ENCODE measurements at regions not wholly inside any gene's neighbourhood (a gene's known extent, or its start where the extent isn't known, plus 50 kb on each side); places are given as distances from the start of the nearest gene placed in this dataset.
"Not testable (repeated sequence)": the region's sequence is repeated elsewhere in the genome, so short reads cannot be mapped to it uniquely, and the experiment has no call there.

- peaks cover 13 to 22% of the 10 kb centered on the region in 2 donors for H3K9me3 Mint-ChIP-seq
- H3K27me3 Mint-ChIP-seq; H3K4me3 Mint-ChIP-seq; H3K36me3 Mint-ChIP-seq (ENCODE audit: insufficient read depth); H3K27ac Mint-ChIP-seq; H3K4me1 Mint-ChIP-seq (ENCODE audit: low read depth in 2 of 2); DNase-seq; ATAC-seq (replicated peaks): not testable (repeated sequence)
Observed at GRCh38 chr7:68082066-68082960, 1085.7 kb downstream of the TYW1 start.

DNA sequence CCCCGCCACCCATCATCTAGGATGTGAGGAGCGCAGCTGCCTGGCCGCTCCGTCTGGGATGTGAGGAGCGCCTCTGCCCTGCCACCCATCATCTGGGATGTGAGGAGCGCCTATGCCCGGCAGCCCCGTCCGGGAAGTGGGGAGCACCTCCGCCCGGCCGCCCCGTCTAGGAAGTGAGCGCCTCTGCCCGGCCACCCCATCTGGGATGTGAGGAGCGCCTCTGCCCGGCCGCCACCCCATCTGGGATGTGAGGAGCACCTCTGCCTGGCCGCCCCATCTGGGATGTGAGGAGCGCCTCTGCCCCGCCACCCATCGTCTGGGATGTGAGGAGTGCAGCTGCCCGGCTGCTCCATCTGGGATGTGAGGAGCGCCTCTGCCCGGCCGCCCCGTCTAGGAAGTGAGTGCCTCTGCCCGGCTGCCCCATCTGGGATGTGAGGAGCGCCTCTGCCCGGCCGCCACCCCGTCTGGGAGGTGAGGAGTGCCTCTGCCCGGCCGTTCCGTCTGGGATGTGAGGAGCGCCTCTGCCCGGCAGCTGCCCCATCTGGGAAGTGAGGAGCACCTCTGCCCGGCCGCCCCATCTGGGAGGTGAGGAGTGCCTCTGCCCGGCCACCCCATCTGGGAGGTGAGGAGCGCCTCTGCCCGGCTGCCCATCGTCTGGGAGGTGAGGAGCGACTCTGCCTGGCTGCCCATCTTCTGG is 1086.5 kb downstream of the TYW1 start:
- peaks cover 13 to 22% of the 10 kb centered on the region in 2 donors for H3K9me3 Mint-ChIP-seq
- H3K4me1 Mint-ChIP-seq (ENCODE audit: low read depth in 2 of 2); ATAC-seq (replicated peaks); H3K4me3 Mint-ChIP-seq; DNase-seq; H3K36me3 Mint-ChIP-seq (ENCODE audit: insufficient read depth); H3K27me3 Mint-ChIP-seq; H3K27ac Mint-ChIP-seq: not testable (repeated sequence)

GRCh38 chr7:68087401-68087800 is 1090.8 kb downstream of the TYW1 start:
- DNase-seq (no peak), ATAC-seq (replicated peaks) (no peak)
- no peaks in the 10 kb centered on the region for H3K36me3 Mint-ChIP-seq (ENCODE audit: insufficient read depth)
- H3K4me3 Mint-ChIP-seq = no peak overlapping the region
- H3K9me3 Mint-ChIP-seq = peaks cover 9 to 14% of the 10 kb centered on the region in 2 donors
- no peaks in the 10 kb centered on the region for H3K4me1 Mint-ChIP-seq (ENCODE audit: low read depth in 2 of 2)
- no peak overlapping the region for H3K27ac Mint-ChIP-seq
- no peaks in the 10 kb centered on the region for H3K27me3 Mint-ChIP-seq

GRCh38 chr7:68088879-68089278 is 1092.2 kb downstream of the TYW1 start:
- no peaks in the 10 kb centered on the region for H3K4me1 Mint-ChIP-seq (ENCODE audit: low read depth in 2 of 2)
- no peaks in the 10 kb centered on the region for H3K36me3 Mint-ChIP-seq (ENCODE audit: insufficient read depth)
- peaks cover 11 to 14% of the 10 kb centered on the region in 2 donors for H3K9me3 Mint-ChIP-seq
- no peak for DNase-seq
- H3K27ac Mint-ChIP-seq = no peak overlapping the region
- no peak for ATAC-seq (replicated peaks)
- no peak overlapping the region for H3K4me3 Mint-ChIP-seq
- no peaks in the 10 kb centered on the region for H3K27me3 Mint-ChIP-seq

DNA sequence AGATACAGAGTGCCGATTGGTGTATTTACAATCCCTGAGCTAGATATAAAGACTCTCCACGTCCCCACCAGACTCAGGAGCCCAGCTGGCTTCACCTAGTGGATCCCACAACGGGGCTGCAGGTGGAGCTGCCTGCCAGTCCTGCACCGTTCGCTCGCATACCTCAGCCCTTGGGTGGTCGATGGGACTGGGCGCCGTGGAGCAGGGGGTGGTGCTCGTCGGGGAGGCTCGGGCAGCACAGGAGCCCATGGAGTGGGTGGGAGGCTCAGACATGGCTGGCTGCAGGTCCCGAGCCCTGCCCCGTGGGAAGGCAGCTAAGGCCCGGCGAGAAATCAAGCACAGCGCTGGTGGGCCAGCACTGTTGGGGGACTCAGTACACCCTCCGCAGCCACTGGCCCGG is 1093.6 kb downstream of the TYW1 start:
- not testable (repeated sequence) for H3K27me3 Mint-ChIP-seq; H3K27ac Mint-ChIP-seq; H3K4me1 Mint-ChIP-seq (ENCODE audit: low read depth in 2 of 2); H3K36me3 Mint-ChIP-seq (ENCODE audit: insufficient read depth); H3K4me3 Mint-ChIP-seq; ATAC-seq (replicated peaks); DNase-seq
- H3K9me3 Mint-ChIP-seq = peaks cover 11 to 13% of the 10 kb centered on the region in 2 donors

DNA sequence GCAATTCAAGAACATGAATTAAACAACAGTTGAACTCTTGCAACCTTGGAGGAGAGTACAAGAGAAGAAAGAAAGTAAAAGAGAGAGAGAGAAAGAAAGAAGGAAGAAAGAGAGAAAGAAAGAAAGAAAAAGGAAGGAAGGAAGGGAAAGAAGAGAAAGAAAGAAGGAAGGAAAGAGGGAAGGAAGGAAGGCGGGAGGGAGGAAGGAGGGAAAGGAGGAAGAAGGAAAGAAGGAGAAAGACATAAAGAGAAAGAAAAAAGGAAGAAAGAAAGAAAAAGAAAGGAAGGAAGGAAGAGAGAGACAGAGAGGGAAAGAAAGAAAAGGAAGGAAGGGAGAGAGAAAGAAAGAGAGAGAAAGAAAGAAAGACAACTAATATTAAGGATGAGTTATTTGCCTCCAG is 1106.7 kb downstream of the TYW1 start:
- Mint-ChIP-seq H3K9me3 (peaks cover 0 to 12% of the 10 kb centered on the region in 2 donors), H3K36me3 (ENCODE audit: insufficient read depth) (no peaks in the 10 kb centered on the region), H3K27ac (no peak overlapping the region), H3K4me1 (ENCODE audit: low read depth in 2 of 2) (no peaks in the 10 kb centered on the region), H3K4me3 (no peak overlapping the region), H3K27me3 (no peaks in the 10 kb centered on the region)
- no peak for ATAC-seq (replicated peaks)
- no peak for DNase-seq

DNA sequence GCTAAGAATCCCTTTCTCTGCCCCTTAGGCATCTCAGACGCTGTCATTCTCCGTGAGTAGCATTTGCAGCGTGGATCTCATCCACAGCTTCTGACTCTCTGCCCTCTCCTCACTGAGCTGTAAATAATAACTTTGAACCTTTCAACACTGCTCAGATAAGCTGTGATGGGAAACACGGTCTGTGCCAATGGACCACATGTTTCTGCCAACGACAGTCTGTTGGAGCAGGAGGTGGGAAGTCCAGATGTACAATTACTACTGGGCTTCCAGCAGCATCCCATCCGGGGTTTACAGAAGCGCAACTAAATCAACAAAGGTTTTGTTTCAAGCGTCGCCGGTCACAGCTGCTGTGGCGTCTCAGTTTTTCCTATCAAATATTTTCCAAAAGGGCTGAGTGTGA is 1110.6 kb downstream of the TYW1 start:
- Mint-ChIP-seq H3K27me3 (no peaks in the 10 kb centered on the region), H3K4me1 (ENCODE audit: low read depth in 2 of 2) (no peaks in the 10 kb centered on the region), H3K36me3 (ENCODE audit: insufficient read depth) (peaks cover 3% of the 10 kb centered on the region), H3K4me3 (no peak overlapping the region), H3K27ac (no peak overlapping the region), H3K9me3 (peaks cover 10 to 15% of the 10 kb centered on the region in 2 donors)
- DNase-seq (no peak), ATAC-seq (replicated peaks) (no peak)

DNA sequence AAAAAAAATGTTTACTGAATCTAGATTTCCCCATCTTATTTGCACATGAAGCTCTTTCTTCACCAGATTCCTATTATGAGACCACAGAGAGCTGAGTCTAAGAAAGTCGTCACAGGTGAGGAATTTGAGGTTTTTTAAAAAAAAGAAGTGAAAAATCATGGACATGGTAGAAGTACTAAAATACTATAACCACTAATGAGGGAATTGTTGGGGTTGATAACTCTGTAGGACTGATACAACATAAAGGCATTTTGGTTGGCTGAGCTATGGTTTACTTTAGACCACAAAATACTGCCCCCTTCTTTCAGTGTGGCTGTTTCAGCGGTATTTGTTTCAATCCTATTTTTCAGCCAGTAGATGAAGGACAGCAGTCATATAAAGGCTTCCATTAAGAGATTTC is 1111.3 kb downstream of the TYW1 start:
- ATAC-seq (replicated peaks) = no peak
- no peaks in the 10 kb centered on the region for H3K27me3 Mint-ChIP-seq
- no peak for DNase-seq
- peaks cover 13 to 15% of the 10 kb centered on the region in 2 donors for H3K9me3 Mint-ChIP-seq
- H3K27ac Mint-ChIP-seq = no peak overlapping the region
- H3K4me3 Mint-ChIP-seq = no peak overlapping the region
- no peaks in the 10 kb centered on the region for H3K4me1 Mint-ChIP-seq (ENCODE audit: low read depth in 2 of 2)
- peaks cover 3% of the 10 kb centered on the region for H3K36me3 Mint-ChIP-seq (ENCODE audit: insufficient read depth)

DNA sequence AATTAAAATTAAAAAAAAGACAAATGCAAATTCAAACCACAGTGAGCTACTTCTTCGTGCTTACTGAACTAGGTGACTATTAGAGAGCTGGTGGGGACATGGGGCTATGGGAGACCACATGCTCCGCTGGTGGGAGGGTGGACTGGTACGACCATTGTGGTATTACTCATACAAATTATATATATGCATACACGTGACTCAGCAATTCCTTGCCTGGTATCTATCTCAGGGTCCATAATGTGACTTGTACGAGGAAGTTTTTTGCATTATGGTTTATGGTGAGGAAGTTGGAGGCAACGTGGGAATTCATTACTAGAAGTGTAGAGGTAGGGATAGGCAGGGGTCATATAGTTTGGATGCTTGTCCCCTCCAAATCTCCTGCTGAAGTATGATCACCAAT is 1112.7 kb downstream of the TYW1 start:
- Mint-ChIP-seq H3K4me1 (ENCODE audit: low read depth in 2 of 2) (no peaks in the 10 kb centered on the region), H3K36me3 (ENCODE audit: insufficient read depth) (peaks cover 3% of the 10 kb centered on the region), H3K4me3 (no peak overlapping the region), H3K9me3 (peaks cover 9 to 15% of the 10 kb centered on the region in 2 donors), H3K27me3 (no peaks in the 10 kb centered on the region), H3K27ac (no peak overlapping the region)
- DNase-seq (no peak), ATAC-seq (replicated peaks) (no peak)

GRCh38 chr7:68119411-68119810 is 1122.8 kb downstream of the TYW1 start:
- DNase-seq (no peak), ATAC-seq (replicated peaks) (no peak)
- H3K27ac Mint-ChIP-seq = no peak overlapping the region
- H3K27me3 Mint-ChIP-seq = no peaks in the 10 kb centered on the region
- no peaks in the 10 kb centered on the region for H3K36me3 Mint-ChIP-seq (ENCODE audit: insufficient read depth)
- no peak overlapping the region for H3K4me3 Mint-ChIP-seq
- H3K4me1 Mint-ChIP-seq (ENCODE audit: low read depth in 2 of 2) = no peaks in the 10 kb centered on the region
- H3K9me3 Mint-ChIP-seq = peaks cover 16 to 32% of the 10 kb centered on the region in 2 donors

- ATAC-seq (replicated peaks) (no peak), DNase-seq (no peak)
- no peak overlapping the region for H3K27ac Mint-ChIP-seq
- H3K4me3 Mint-ChIP-seq = no peak overlapping the region
- peaks cover 15 to 32% of the 10 kb centered on the region in 2 donors for H3K9me3 Mint-ChIP-seq
- no peaks in the 10 kb centered on the region for H3K27me3 Mint-ChIP-seq
- H3K4me1 Mint-ChIP-seq (ENCODE audit: low read depth in 2 of 2) = no peaks in the 10 kb centered on the region
- H3K36me3 Mint-ChIP-seq (ENCODE audit: insufficient read depth) = no peaks in the 10 kb centered on the region
Observed at GRCh38 chr7:68121056-68121455, 1124.4 kb downstream of the TYW1 start.

DNA sequence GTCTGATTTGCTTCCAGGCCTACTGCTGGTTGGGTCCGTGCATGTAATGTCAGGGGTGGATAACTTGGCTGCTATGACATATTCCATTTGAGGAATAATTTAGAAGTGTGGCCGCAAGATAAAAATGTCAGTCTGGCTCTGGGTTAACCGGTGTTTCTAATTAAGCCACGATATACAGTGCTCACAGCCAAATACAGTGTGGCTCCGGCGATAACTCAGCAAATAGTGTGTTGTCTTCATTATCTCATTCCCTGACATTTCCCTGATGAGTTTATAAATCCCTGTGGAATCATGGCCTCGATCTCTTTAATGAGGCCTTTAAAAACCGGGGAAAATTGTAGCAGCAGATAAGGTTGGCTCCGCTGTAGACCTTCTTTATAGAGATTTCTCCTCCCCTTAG is 1125.0 kb downstream of the TYW1 start:
- Mint-ChIP-seq H3K36me3 (ENCODE audit: insufficient read depth) (no peaks in the 10 kb centered on the region), H3K4me3 (no peak overlapping the region), H3K27me3 (no peaks in the 10 kb centered on the region), H3K27ac (no peak overlapping the region), H3K9me3 (peaks cover 15 to 32% of the 10 kb centered on the region in 2 donors), H3K4me1 (ENCODE audit: low read depth in 2 of 2) (no peaks in the 10 kb centered on the region)
- no peak for DNase-seq
- ATAC-seq (replicated peaks) = no peak

DNA sequence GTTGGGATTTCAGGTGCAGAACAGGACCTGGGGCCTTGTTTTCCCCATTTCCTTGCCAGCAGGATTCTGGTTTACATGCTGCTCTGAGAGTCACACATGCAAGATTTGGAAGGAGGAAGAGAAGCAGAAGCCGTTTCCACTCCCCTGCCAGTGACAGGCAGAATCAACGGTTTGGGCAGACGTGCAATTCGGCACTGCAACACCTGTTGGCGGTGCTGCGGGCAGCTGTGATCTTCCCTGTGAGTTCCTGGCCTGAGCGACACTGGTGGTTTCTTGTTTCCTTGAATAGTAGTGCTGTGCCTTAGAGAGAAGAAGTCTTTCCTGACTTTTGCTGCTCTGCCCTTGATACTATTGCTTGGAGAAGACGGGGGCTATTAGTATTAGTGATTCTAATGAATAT is 1126.2 kb downstream of the TYW1 start:
- Mint-ChIP-seq H3K36me3 (ENCODE audit: insufficient read depth) (no peaks in the 10 kb centered on the region), H3K9me3 (peaks cover 15 to 32% of the 10 kb centered on the region in 2 donors), H3K4me1 (ENCODE audit: low read depth in 2 of 2) (no peaks in the 10 kb centered on the region), H3K27ac (no peak overlapping the region), H3K4me3 (no peak overlapping the region), H3K27me3 (no peaks in the 10 kb centered on the region)
- DNase-seq = no peak
- ATAC-seq (replicated peaks) = no peak

DNA sequence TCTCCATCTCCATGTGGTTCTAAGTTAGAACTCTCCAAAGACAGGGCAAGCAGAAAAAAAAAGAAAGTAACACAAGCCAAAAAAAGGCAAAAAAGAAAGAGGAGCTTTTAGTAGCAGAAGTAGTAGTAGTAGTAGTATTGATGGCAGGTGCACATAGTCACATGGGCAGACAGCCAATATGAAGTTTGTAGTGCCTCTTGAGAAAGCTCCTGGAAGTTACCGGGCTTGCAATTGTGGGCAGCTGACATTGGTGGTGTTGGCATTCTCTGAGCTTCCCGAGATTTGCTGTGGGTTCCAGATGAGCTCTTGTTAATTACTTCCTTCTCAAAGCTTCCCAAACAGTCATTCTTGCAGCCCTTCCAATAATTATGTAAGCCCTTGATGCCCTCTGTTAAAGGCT is 1128.5 kb downstream of the TYW1 start:
- Mint-ChIP-seq H3K36me3 (ENCODE audit: insufficient read depth) (no peaks in the 10 kb centered on the region), H3K4me3 (no peak overlapping the region), H3K27ac (no peak overlapping the region), H3K27me3 (no peaks in the 10 kb centered on the region), H3K4me1 (ENCODE audit: low read depth in 2 of 2) (no peaks in the 10 kb centered on the region), H3K9me3 (peaks cover 4 to 26% of the 10 kb centered on the region in 2 donors)
- ATAC-seq (replicated peaks) (no peak), DNase-seq (no peak)

Measured in effector memory CD8-positive, alpha-beta T cell (primary cell).